ENCODE measurements at regions not wholly inside any gene's neighbourhood (a gene's known extent, or its start where the extent isn't known, plus 50 kb on each side); places are given as distances from the start of the nearest gene placed in this dataset.

- TF ChIP-seq CHD4 (IDR thresholded peaks at IDR 0.05), result no peak
- no peak for TF ChIP-seq ZNF274 (IDR thresholded peaks at IDR 0.05; ENCODE audit: insufficient read depth, insufficient read length)
- TF ChIP-seq MXI1 (IDR thresholded peaks at IDR 0.05; ENCODE audit: low read depth, low read length), result no peak
- TF ChIP-seq IKZF1 (conservative IDR thresholded peaks at IDR 0.05), result no peak
- no peak for TF ChIP-seq MEF2A (IDR thresholded peaks at IDR 0.05; ENCODE audit: insufficient read depth, low read depth, low read length)
- no peak for TF ChIP-seq ATF2 (IDR thresholded peaks at IDR 0.05; ENCODE audit: low read length)
- no peak for TF ChIP-seq EGR1 (IDR thresholded peaks at IDR 0.05; ENCODE audit: borderline replicate concordance in 1 of 2, low read depth in 2 of 2, low read length in 2 of 2)
- no peak for TF ChIP-seq SPI1 (IDR thresholded peaks at IDR 0.05; ENCODE audit: borderline replicate concordance, insufficient read depth, low read depth, low read length)
- no peak for TF ChIP-seq SKIL (IDR thresholded peaks at IDR 0.05; ENCODE audit: low read depth, poor library complexity, severe bottlenecking)
- TF ChIP-seq CTCF (IDR thresholded peaks at IDR 0.05 in 2 of 3, conservative IDR thresholded peaks at IDR 0.05 in 1 of 3; ENCODE audit: control insufficient read depth in 2 of 3, extremely low read depth in 1 of 3, insufficient read depth in 1 of 3, low read depth in 3 of 3, low read length in 3 of 3), result no peak
Measured at GRCh38 chr2:194294156-194294555, 1362.9 kb upstream of the SLC39A10 start (continued).

Data from GM12878 (cell line).